SK-N-SH (cell line): ENCODE measurements at regions not wholly inside any gene's neighbourhood (a gene's known extent, or its start where the extent isn't known, plus 50 kb on each side); places are given as distances from the start of the nearest gene placed in this dataset.

ENCODE experiments used
- CTCF ChIA-PET: fragments of 300-600, 350-600 bp; formaldehyde crosslinking; extraction: SDS; loops from one replicate; lab custom pipeline; 2021; lab: Yijun Ruan, JAX
- POLR2A ChIA-PET: fragments of 350-600 bp; sonication (Branson Sonifier 250); formaldehyde crosslinking; extraction: SDS; loops from one replicate; lab custom pipeline; 2020; ENCODE audit warnings: antibody characterized with exemption, inconsistent platforms; lab: Yijun Ruan, JAX
- DNase-seq: peaks from one replicate; pipeline ENCODE4 v3.0.0; 2012
- H2AFZ ChIP-seq: fragments of 200-600 bp; sonication (generic); 2 replicates; pipeline ENCODE4 v1.8.1; 2016; ENCODE audit warnings: antibody characterized with exemption, mild to moderate bottlenecking, low read depth
- H3F3A ChIP-seq: fragments of 200-600 bp; sonication (generic); replicated peaks from 2 replicates; pipeline ENCODE3; 2016; ENCODE audit warnings: antibody characterized with exemption, mild to moderate bottlenecking; ENCODE audit not compliant: insufficient read depth
- H3K27ac ChIP-seq, 2 experiments: fragments of 200-500 bp in 1 of 2; fragments of 200-600 bp in 1 of 2; sonication (Bioruptor generic) in 1 of 2; sonication (generic), shearing (Covaris generic) in 1 of 2; 2 replicates each; pipeline versions ENCODE4 v1.5.1 to v1.6.1; 2014 to 2016; ENCODE audit warnings: low read depth in 2 of 2, inconsistent platforms in 1 of 2, low read length in 1 of 2, mild to moderate bottlenecking in 1 of 2, mixed read lengths in 1 of 2
- H3K27me3 ChIP-seq: fragments of 200-600 bp; sonication (generic), shearing (Covaris generic); 2 replicates; pipeline ENCODE4 v1.6.1; 2016; ENCODE audit warnings: mixed run types; ENCODE audit not compliant: insufficient read depth
- H3K36me3 ChIP-seq, 2 experiments: fragments of 200-500 bp in 1 of 2; fragments of 200-600 bp in 1 of 2; sonication (Bioruptor generic) in 1 of 2; sonication (generic) in 1 of 2; replicated peaks in 1 of 2; 2 replicates each; pipeline versions ENCODE3 to v1.5.1; 2014 to 2016; ENCODE audit warnings: low read length in 1 of 2, mild to moderate bottlenecking in 1 of 2; ENCODE audit not compliant: insufficient read depth in 2 of 2, control insufficient read depth in 1 of 2
- H3K4me1 ChIP-seq, 2 experiments: fragments of 200-500 bp in 1 of 2; fragments of 200-600 bp in 1 of 2; sonication (Bioruptor generic) in 1 of 2; sonication (generic), shearing (Covaris generic) in 1 of 2; 2 replicates each; pipeline versions ENCODE4 v1.5.1 to v1.6.1; 2014 to 2016; ENCODE audit warnings: low read depth in 1 of 2, low read length in 1 of 2, mixed run types in 1 of 2; ENCODE audit not compliant: insufficient read depth in 2 of 2, control insufficient read depth in 1 of 2
- H3K4me2 ChIP-seq: fragments of 200-600 bp; sonication (generic), shearing (Covaris generic); 2 replicates; pipeline ENCODE4 v1.6.1; 2017; ENCODE audit warnings: mixed run types
- H3K4me3 ChIP-seq, 2 experiments: fragments of 200-500 bp in 1 of 2; fragments of 200-600 bp in 1 of 2; sonication (Bioruptor generic) in 1 of 2; sonication (generic), shearing (Covaris generic) in 1 of 2; 2 replicates each; pipeline versions ENCODE4 v1.5.1 to v1.8.1; 2014 to 2016; ENCODE audit warnings: low read depth in 2 of 2, inconsistent platforms in 1 of 2, low read length in 1 of 2, mild to moderate bottlenecking in 1 of 2, mixed read lengths in 1 of 2, moderate library complexity in 1 of 2
- H3K79me2 ChIP-seq: fragments of 200-600 bp; sonication (generic); 2 replicates; pipeline ENCODE4 v1.8.1; 2017; ENCODE audit warnings: mild to moderate bottlenecking; ENCODE audit not compliant: insufficient read depth
- H3K9ac ChIP-seq: fragments of 200-600 bp; sonication (generic); 2 replicates; pipeline ENCODE4 v1.6.1; 2017; ENCODE audit warnings: mixed run types
- H3K9me2 ChIP-seq: fragments of 200-600 bp; sonication (generic); 2 replicates; pipeline ENCODE4 v1.6.1; 2017; ENCODE audit warnings: mixed run types
- H3K9me3 ChIP-seq: fragments of 200-600 bp; sonication (generic); 2 replicates; pipeline ENCODE4 v1.6.1; 2017; ENCODE audit warnings: mixed run types, mild to moderate bottlenecking, moderate library complexity
- H4K20me1 ChIP-seq: fragments of 200-600 bp; sonication (generic); 2 replicates; pipeline ENCODE4 v1.6.1; 2017; ENCODE audit warnings: mild to moderate bottlenecking, mixed run types; ENCODE audit not compliant: insufficient read depth
- FOSL2 ChIP-seq: IDR thresholded peaks from 2 replicates; pipeline ENCODE4 v1.4.0; 2012; ENCODE audit warnings: low read depth, mild to moderate bottlenecking, moderate library complexity, borderline replicate concordance
- FOXM1 ChIP-seq: IDR thresholded peaks from 2 replicates; pipeline ENCODE4 v1.4.0; 2012; ENCODE audit warnings: low read depth, mild to moderate bottlenecking
- GATA2 ChIP-seq: sonication (generic); formaldehyde crosslinking; IDR thresholded peaks from 2 replicates; pipeline ENCODE4 v1.5.0; 2020; ENCODE audit warnings: mild to moderate bottlenecking, missing genetic modification reagents
- JUND ChIP-seq: IDR thresholded peaks from 2 replicates; pipeline ENCODE4 v1.4.0; 2012
- MEF2A ChIP-seq: IDR thresholded peaks from 2 replicates; pipeline ENCODE4 v1.4.0; 2012; ENCODE audit warnings: low read depth, borderline replicate concordance
- NRF1 ChIP-seq: IDR thresholded peaks from 2 replicates; pipeline ENCODE4 v1.6.1; 2012; ENCODE audit warnings: low read depth, mild to moderate bottlenecking, low read length
- POLR2AphosphoS5 ChIP-seq: IDR thresholded peaks from 2 replicates; pipeline ENCODE4 v1.6.1; 2012; ENCODE audit warnings: low read depth, low read length
- RCOR1 ChIP-seq: fragments of 150-350 bp; IDR thresholded peaks from 2 replicates; pipeline ENCODE4 v1.6.1; 2017; ENCODE audit warnings: antibody characterized with exemption, low read length
- RFX5 ChIP-seq: IDR thresholded peaks from 2 replicates; pipeline ENCODE4 v1.6.1; 2012; ENCODE audit warnings: mild to moderate bottlenecking, improper control_type of control experiment, low read length
- SIN3A ChIP-seq: IDR thresholded peaks from 2 replicates; pipeline ENCODE4 v1.6.1; 2012; ENCODE audit warnings: low read depth, mild to moderate bottlenecking, low read length, moderate library complexity, borderline replicate concordance
- WGBS: methylation state at CpG from one replicate; pipeline ENCODE4 v1.1.6; 2017; ENCODE audit warnings: low lambda C conversion rate; 5-methylcytosine and 5-hydroxymethylcytosine counted together
- TF ChIP-seq, protein P1 (sequence below): IDR thresholded peaks from 2 replicates; pipeline ENCODE4 v1.4.0; 2012; ENCODE audit warnings: low read depth, borderline replicate concordance
- TF ChIP-seq, protein P2 (sequence below): fragments of 150-350 bp; IDR thresholded peaks from 2 replicates; pipeline ENCODE4 v1.6.1; 2017; ENCODE audit warnings: antibody characterized with exemption, low read length, low read depth, borderline replicate concordance
- TF ChIP-seq, protein P3 (sequence below): IDR thresholded peaks from 2 replicates; pipeline ENCODE4 v1.6.1; 2012; ENCODE audit warnings: mild to moderate bottlenecking, low read depth, low read length, moderate library complexity
- TF ChIP-seq, protein P4 (sequence below): fragments of 200-600 bp; sonication (generic); IDR thresholded peaks from 2 replicates; pipeline ENCODE4 v1.6.1; 2017; ENCODE audit warnings: antibody characterized with exemption, mild to moderate bottlenecking, moderate library complexity

DNA sequence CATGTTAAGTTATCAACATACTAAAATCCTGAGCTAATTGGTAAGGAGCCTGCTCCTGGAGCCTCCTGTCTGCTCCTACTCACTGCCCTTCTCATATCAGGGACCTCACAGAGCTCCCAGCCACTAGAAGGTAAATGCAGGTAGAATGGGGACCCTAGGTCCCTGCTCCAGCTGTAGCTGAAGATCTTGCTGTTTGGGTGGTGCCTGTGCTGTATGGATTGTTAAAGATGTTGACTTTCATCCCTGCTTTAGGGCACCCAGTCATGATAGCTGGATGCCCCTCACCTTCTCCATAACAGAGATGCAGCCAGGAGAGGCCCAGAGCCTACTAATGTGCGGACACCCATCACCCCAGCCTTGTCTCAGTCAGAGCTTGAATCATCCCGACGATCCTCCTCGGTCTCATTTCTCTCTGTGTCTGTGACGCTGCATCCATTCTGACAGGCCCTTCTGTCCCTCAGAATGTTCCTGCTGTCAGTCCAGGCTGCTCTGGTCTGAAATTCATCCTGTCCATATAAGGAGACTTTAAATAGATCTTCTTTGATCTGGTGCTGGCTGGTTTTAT, 341.7 kb upstream of the GATB start:
- Histone ChIP-seq H3K36me3 (no peaks in the 10 kb centered on the region), H4K20me1 (no peaks in the 10 kb centered on the region), H3K4me2 (no peak overlapping the region), H2AFZ (no peak overlapping the region), H3K4me3 (no peak overlapping the region), H3K4me1 (peaks cover 0 to 11% of the 10 kb centered on the region in 2 experiments; a peak in 2 of 4 replicates), H3K27ac (no peak overlapping the region), H3K9me3 (no peaks in the 10 kb centered on the region), H3K9me2 (no peaks in the 10 kb centered on the region), H3K9ac (no peak overlapping the region), H3K27me3 (no peaks in the 10 kb centered on the region), H3F3A (no peaks in the 10 kb centered on the region), H3K79me2 (no peaks in the 10 kb centered on the region)
- CTCF ChIA-PET = no interaction called here
- POLR2A ChIA-PET = no interaction called here
- no peak for DNase-seq
- 84% methylated on average over 5 of the region's 5 CpGs for WGBS
- TF ChIP-seq, protein P1, sequence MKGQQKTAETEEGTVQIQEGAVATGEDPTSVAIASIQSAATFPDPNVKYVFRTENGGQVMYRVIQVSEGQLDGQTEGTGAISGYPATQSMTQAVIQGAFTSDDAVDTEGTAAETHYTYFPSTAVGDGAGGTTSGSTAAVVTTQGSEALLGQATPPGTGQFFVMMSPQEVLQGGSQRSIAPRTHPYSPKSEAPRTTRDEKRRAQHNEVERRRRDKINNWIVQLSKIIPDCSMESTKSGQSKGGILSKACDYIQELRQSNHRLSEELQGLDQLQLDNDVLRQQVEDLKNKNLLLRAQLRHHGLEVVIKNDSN = no peak
- TF ChIP-seq SIN3A (no peak), JUND (no peak), GATA2 (CRISPR knock-in tag) (no peak), RCOR1 (no peak), FOXM1 (no peak), RFX5 (no peak), FOSL2 (no peak), POLR2AphosphoS5 (no peak), NRF1 (no peak), MEF2A (no peak)
- TF ChIP-seq, protein P2, sequence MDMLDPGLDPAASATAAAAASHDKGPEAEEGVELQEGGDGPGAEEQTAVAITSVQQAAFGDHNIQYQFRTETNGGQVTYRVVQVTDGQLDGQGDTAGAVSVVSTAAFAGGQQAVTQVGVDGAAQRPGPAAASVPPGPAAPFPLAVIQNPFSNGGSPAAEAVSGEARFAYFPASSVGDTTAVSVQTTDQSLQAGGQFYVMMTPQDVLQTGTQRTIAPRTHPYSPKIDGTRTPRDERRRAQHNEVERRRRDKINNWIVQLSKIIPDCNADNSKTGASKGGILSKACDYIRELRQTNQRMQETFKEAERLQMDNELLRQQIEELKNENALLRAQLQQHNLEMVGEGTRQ = no peak
- TF ChIP-seq, protein P3, sequence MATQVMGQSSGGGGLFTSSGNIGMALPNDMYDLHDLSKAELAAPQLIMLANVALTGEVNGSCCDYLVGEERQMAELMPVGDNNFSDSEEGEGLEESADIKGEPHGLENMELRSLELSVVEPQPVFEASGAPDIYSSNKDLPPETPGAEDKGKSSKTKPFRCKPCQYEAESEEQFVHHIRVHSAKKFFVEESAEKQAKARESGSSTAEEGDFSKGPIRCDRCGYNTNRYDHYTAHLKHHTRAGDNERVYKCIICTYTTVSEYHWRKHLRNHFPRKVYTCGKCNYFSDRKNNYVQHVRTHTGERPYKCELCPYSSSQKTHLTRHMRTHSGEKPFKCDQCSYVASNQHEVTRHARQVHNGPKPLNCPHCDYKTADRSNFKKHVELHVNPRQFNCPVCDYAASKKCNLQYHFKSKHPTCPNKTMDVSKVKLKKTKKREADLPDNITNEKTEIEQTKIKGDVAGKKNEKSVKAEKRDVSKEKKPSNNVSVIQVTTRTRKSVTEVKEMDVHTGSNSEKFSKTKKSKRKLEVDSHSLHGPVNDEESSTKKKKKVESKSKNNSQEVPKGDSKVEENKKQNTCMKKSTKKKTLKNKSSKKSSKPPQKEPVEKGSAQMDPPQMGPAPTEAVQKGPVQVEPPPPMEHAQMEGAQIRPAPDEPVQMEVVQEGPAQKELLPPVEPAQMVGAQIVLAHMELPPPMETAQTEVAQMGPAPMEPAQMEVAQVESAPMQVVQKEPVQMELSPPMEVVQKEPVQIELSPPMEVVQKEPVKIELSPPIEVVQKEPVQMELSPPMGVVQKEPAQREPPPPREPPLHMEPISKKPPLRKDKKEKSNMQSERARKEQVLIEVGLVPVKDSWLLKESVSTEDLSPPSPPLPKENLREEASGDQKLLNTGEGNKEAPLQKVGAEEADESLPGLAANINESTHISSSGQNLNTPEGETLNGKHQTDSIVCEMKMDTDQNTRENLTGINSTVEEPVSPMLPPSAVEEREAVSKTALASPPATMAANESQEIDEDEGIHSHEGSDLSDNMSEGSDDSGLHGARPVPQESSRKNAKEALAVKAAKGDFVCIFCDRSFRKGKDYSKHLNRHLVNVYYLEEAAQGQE = no peak
- TF ChIP-seq, protein P4, sequence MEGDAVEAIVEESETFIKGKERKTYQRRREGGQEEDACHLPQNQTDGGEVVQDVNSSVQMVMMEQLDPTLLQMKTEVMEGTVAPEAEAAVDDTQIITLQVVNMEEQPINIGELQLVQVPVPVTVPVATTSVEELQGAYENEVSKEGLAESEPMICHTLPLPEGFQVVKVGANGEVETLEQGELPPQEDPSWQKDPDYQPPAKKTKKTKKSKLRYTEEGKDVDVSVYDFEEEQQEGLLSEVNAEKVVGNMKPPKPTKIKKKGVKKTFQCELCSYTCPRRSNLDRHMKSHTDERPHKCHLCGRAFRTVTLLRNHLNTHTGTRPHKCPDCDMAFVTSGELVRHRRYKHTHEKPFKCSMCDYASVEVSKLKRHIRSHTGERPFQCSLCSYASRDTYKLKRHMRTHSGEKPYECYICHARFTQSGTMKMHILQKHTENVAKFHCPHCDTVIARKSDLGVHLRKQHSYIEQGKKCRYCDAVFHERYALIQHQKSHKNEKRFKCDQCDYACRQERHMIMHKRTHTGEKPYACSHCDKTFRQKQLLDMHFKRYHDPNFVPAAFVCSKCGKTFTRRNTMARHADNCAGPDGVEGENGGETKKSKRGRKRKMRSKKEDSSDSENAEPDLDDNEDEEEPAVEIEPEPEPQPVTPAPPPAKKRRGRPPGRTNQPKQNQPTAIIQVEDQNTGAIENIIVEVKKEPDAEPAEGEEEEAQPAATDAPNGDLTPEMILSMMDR = no peak
